Mucosa of descending colon (tissue), 3 donors: ENCODE measurements at regions not wholly inside any gene's neighbourhood (a gene's known extent, or its start where the extent isn't known, plus 50 kb on each side); places are given as distances from the start of the nearest gene placed in this dataset.

Experiments
- ATAC-seq: fragments of 200-7000 bp; cut with Tn5 transposase; one replicate; pipeline ENCODE4 v1.9.1; 2020; ENCODE audit warnings: mild to moderate bottlenecking, moderate library complexity
- DNase-seq, 3 donors: peaks; one replicate each; pipeline ENCODE4 v3.0.0-alpha.2; 2020
- H3K36me3 ChIP-seq: fragments of 200-600 bp; one replicate; pipeline ENCODE4 v1.8.0; 2021; ENCODE audit warnings: low read depth, mild to moderate bottlenecking
- H3K4me1 ChIP-seq: fragments of 200-600 bp; one replicate; pipeline ENCODE4 v1.8.0; 2021; ENCODE audit warnings: low read depth, mild to moderate bottlenecking
- H3K4me3 ChIP-seq: fragments of 200-600 bp; one replicate; pipeline ENCODE4 v1.8.0; 2021; ENCODE audit warnings: mild to moderate bottlenecking
- H3K9me3 ChIP-seq: fragments of 200-600 bp; one replicate; pipeline ENCODE4 v1.8.0; 2021; ENCODE audit warnings: mild to moderate bottlenecking
- CTCF ChIP-seq: fragments of 200-600 bp; IDR thresholded peaks from one replicate; pipeline ENCODE4 v1.8.0; 2022; ENCODE audit warnings: antibody characterized with exemption, mild to moderate bottlenecking
- intact Hi-C, 2 donors: fragments of 100-400 bp; cut with DNase I in 1 of 2; cut with micrococcal nuclease in 1 of 2; formaldehyde crosslinking; loops; one replicate each; pipeline versions ENCODE4 v1.11.0 to v1.11.1; 2022; cut with DNase I, micrococcal nuclease
- donor health status: DM: no; HTN: no; CAD: no; lungs with moderate emphysema.
- donor health status: DM: no; HTN: no; CAD: no.
- donor health status: DM: no; HTN: yes; CAD: no.

- no peak for TF ChIP-seq CTCF
- intact Hi-C loops = no loop called here
- H3K4me3 ChIP-seq = no peak overlapping the region
Observed at GRCh38 chr14:86391085-86391484, 861.1 kb downstream of the FLRT2 start.

GRCh38 chr14:86388216-86388615, 858.3 kb downstream of the FLRT2 start:
- intact Hi-C loops = no loop called here
- TF ChIP-seq CTCF = no peak
- Histone ChIP-seq H3K4me1 (no peaks in the 10 kb centered on the region), H3K36me3 (no peaks in the 10 kb centered on the region), H3K9me3 (peaks cover 23% of the 10 kb centered on the region), H3K4me3 (no peak overlapping the region)
- ATAC-seq = no peak
- DNase-seq = no peak

More at GRCh38 chr14:86391085-86391484, 861.1 kb downstream of the FLRT2 start:
- ATAC-seq = no peak
- DNase-seq = no peak
- Histone ChIP-seq H3K36me3 (no peaks in the 10 kb centered on the region), H3K4me1 (no peaks in the 10 kb centered on the region), H3K9me3 (peaks cover 32% of the 10 kb centered on the region)

- DNase-seq (no peak), ATAC-seq (no peak)
- Histone ChIP-seq H3K4me1 (no peaks in the 10 kb centered on the region), H3K9me3 (peaks cover 31% of the 10 kb centered on the region), H3K36me3 (no peaks in the 10 kb centered on the region), H3K4me3 (no peak overlapping the region)
- TF ChIP-seq CTCF = no peak
- intact Hi-C loops = no loop called here
Observed at GRCh38 chr14:86373886-86374285, 843.9 kb downstream of the FLRT2 start.

- Histone ChIP-seq H3K36me3 (no peaks in the 10 kb centered on the region), H3K4me1 (no peaks in the 10 kb centered on the region), H3K4me3 (no peak overlapping the region), H3K9me3 (peaks cover 31% of the 10 kb centered on the region)
- DNase-seq (no peak), ATAC-seq (no peak)
- TF ChIP-seq CTCF = no peak
- intact Hi-C loops = no loop called here
Observed at GRCh38 chr14:86372402-86372801, 842.5 kb downstream of the FLRT2 start.

- intact Hi-C loops = no loop called here
- Histone ChIP-seq H3K36me3 (no peaks in the 10 kb centered on the region), H3K4me1 (no peaks in the 10 kb centered on the region), H3K4me3 (no peak overlapping the region), H3K9me3 (peaks cover 15% of the 10 kb centered on the region)
- ATAC-seq (no peak), DNase-seq (no peak)
- TF ChIP-seq CTCF = no peak
Observed at GRCh38 chr14:86364634-86365033, 834.7 kb downstream of the FLRT2 start.

GRCh38 chr14:86363576-86363975, 833.6 kb downstream of the FLRT2 start:
- Histone ChIP-seq H3K9me3 (peaks cover 15% of the 10 kb centered on the region), H3K4me1 (no peaks in the 10 kb centered on the region), H3K36me3 (no peaks in the 10 kb centered on the region), H3K4me3 (no peak overlapping the region)
- ATAC-seq (no peak), DNase-seq (no peak)
- TF ChIP-seq CTCF = no peak
- intact Hi-C loops = no loop called here
